ENCODE measurements at regions not wholly inside any gene's neighbourhood (a gene's known extent, or its start where the extent isn't known, plus 50 kb on each side); places are given as distances from the start of the nearest gene placed in this dataset.

GRCh38 chr6:98343797-98344196 is 490.6 kb upstream of the POU3F2 start:
- TF ChIP-seq CTCF (IDR thresholded peaks at IDR 0.05): no peak

GRCh38 chr6:98352348-98352747 is 482.0 kb upstream of the POU3F2 start:
- no peak for TF ChIP-seq CTCF (IDR thresholded peaks at IDR 0.05)

GRCh38 chr6:98358173-98358572 is 476.2 kb upstream of the POU3F2 start:
- no peak for TF ChIP-seq CTCF (IDR thresholded peaks at IDR 0.05)

- no peak for TF ChIP-seq CTCF (IDR thresholded peaks at IDR 0.05)
Observed at GRCh38 chr6:98366371-98366770, 468.0 kb upstream of the POU3F2 start.

GRCh38 chr6:98380589-98380988 is 453.8 kb upstream of the POU3F2 start:
- TF ChIP-seq CTCF (IDR thresholded peaks at IDR 0.05): no peak

- no peak for TF ChIP-seq CTCF (IDR thresholded peaks at IDR 0.05)
Observed at GRCh38 chr6:98382246-98382645, 452.1 kb upstream of the POU3F2 start.

GRCh38 chr6:98384334-98384733 is 450.0 kb upstream of the POU3F2 start:
- TF ChIP-seq CTCF (IDR thresholded peaks at IDR 0.05): no peak

- TF ChIP-seq CTCF (IDR thresholded peaks at IDR 0.05): no peak
Observed at GRCh38 chr6:98384801-98385200, 449.6 kb upstream of the POU3F2 start.
